DOHH2 (cell line): ENCODE measurements at regions not wholly inside any gene's neighbourhood (a gene's known extent, or its start where the extent isn't known, plus 50 kb on each side); places are given as distances from the start of the nearest gene placed in this dataset.

ENCODE experiments used
- EZH2phosphoT487 ChIP-seq: fragments of 200-600 bp; sonication (generic); IDR thresholded peaks from 2 replicates; pipeline ENCODE4 v1.6.1; 2017; ENCODE audit warnings: borderline replicate concordance, mild to moderate bottlenecking, antibody characterized with exemption, low read length, moderate library complexity, mixed read lengths
- TF ChIP-seq, protein P1 (sequence below): fragments of 200-600 bp; sonication (generic); IDR thresholded peaks from one replicate; pipeline ENCODE4 v1.5.1; 2014; ENCODE audit warnings: antibody characterized with exemption, mild to moderate bottlenecking, low read depth, low read length; ENCODE audit not compliant: poor library complexity, severe bottlenecking

- TF ChIP-seq, protein P1, sequence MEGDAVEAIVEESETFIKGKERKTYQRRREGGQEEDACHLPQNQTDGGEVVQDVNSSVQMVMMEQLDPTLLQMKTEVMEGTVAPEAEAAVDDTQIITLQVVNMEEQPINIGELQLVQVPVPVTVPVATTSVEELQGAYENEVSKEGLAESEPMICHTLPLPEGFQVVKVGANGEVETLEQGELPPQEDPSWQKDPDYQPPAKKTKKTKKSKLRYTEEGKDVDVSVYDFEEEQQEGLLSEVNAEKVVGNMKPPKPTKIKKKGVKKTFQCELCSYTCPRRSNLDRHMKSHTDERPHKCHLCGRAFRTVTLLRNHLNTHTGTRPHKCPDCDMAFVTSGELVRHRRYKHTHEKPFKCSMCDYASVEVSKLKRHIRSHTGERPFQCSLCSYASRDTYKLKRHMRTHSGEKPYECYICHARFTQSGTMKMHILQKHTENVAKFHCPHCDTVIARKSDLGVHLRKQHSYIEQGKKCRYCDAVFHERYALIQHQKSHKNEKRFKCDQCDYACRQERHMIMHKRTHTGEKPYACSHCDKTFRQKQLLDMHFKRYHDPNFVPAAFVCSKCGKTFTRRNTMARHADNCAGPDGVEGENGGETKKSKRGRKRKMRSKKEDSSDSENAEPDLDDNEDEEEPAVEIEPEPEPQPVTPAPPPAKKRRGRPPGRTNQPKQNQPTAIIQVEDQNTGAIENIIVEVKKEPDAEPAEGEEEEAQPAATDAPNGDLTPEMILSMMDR: no peak
- no peak for TF ChIP-seq EZH2phosphoT487
These were observed 333.8 kb downstream of the MN1 start for GRCh38 chr22:27467711-27468110.
